Activated T-helper 1 cell treated with anti-CD3 and anti-CD28 coated beads, Interleukin-12 subunit alpha, Interleukin-12 subunit beta, Interleukin-2, Interleukin-4 antibody, amounts not matched to agents 30 ng/mL and 10 ng/mL and 1 ng/mL, durations not matched to agents 14 hours and 24 hours and 36 hours (primary cell): ENCODE measurements at regions not wholly inside any gene's neighbourhood (a gene's known extent, or its start where the extent isn't known, plus 50 kb on each side); places are given as distances from the start of the nearest gene placed in this dataset.
"Not testable (repeated sequence)": the region's sequence is repeated elsewhere in the genome, so short reads cannot be mapped to it uniquely, and the experiment has no call there.

Experiments
- DNase-seq: peaks from one replicate; pipeline ENCODE4 v3.0.0; 2021; ENCODE audit warnings: low spot score
- H3K27ac Mint-ChIP-seq: one replicate; pipeline ENCODE4 v1.8.0; 2021; ENCODE audit warnings: mild to moderate bottlenecking, mixed read lengths
- H3K27me3 Mint-ChIP-seq: one replicate; pipeline ENCODE4 v1.8.0; 2022; ENCODE audit warnings: mild to moderate bottlenecking, moderate library complexity, mixed read lengths; ENCODE audit not compliant: insufficient read depth
- H3K36me3 Mint-ChIP-seq: one replicate; pipeline ENCODE4 v1.8.0; 2021; ENCODE audit warnings: low read depth, mixed read lengths
- H3K4me1 Mint-ChIP-seq: one replicate; pipeline ENCODE4 v1.8.0; 2021; ENCODE audit warnings: low read depth, mixed read lengths
- H3K4me3 Mint-ChIP-seq: one replicate; pipeline ENCODE4 v1.8.0; 2021; ENCODE audit warnings: mild to moderate bottlenecking, moderate library complexity, mixed read lengths
- H3K9me3 Mint-ChIP-seq: one replicate; pipeline ENCODE4 v1.8.0; 2021; ENCODE audit warnings: mixed read lengths
- intact Hi-C: fragments of 100-400 bp; cut with micrococcal nuclease; formaldehyde crosslinking; loops from one replicate; pipeline ENCODE4 v1.15.1; 2024

DNA sequence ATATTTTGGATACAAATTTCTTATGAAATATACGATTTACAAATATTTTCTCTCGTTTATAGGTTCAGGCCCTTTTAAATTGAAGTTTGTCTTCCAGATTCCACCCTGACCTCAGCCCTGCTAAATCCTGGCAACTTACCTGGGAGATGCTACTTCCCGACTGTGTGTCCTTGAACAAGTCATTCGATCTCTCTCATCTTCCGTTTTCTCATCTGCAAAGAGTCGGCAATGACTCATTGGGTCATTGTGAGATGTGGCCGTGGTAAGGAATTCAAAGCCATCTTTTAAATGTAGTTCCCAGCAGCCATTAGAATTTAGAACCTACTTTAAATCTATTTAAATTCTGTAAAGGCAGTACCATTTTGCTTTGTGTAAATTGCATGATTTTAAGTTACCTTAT, 72.5 kb downstream of the LHX2 start:
- no peak overlapping the region for H3K27ac Mint-ChIP-seq
- no peak overlapping the region for H3K4me3 Mint-ChIP-seq
- intact Hi-C loops = no loop called here
- H3K27me3 Mint-ChIP-seq = peaks cover 7% of the 10 kb centered on the region
- H3K9me3 Mint-ChIP-seq = peaks cover 11% of the 10 kb centered on the region
- DNase-seq = no peak
- no peaks in the 10 kb centered on the region for H3K36me3 Mint-ChIP-seq
- H3K4me1 Mint-ChIP-seq = no peaks in the 10 kb centered on the region

- no peak overlapping the region for H3K27ac Mint-ChIP-seq
- intact Hi-C loops = no loop called here
- H3K4me3 Mint-ChIP-seq = no peak overlapping the region
- H3K4me1 Mint-ChIP-seq = no peaks in the 10 kb centered on the region
- no peaks in the 10 kb centered on the region for H3K36me3 Mint-ChIP-seq
- peaks cover 7% of the 10 kb centered on the region for H3K27me3 Mint-ChIP-seq
- H3K9me3 Mint-ChIP-seq = peaks cover 11% of the 10 kb centered on the region
- no peak for DNase-seq
Measured at GRCh38 chr9:124087226-124087625, 75.7 kb downstream of the LHX2 start.

DNA sequence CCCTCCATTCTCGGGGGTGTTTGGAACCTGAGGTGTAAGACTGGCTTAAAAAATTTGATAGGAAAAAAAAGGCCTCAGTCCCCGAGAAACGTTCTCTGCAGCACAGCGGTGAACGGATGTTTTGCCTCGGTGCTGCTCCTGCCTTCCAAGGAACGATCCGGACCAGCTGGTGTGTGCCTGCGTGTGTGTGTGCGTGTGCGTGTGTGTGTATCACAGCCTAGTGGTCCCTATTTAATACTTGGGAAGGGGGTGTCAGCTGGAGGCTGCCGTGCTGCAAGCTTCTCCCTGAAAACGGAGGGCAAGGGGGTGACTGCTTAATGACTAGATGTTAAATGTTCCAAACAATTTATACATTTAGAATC, 76.9 kb downstream of the LHX2 start:
- peaks cover 7% of the 10 kb centered on the region for H3K27me3 Mint-ChIP-seq
- no peak for DNase-seq
- no peak overlapping the region for H3K27ac Mint-ChIP-seq
- H3K9me3 Mint-ChIP-seq = peaks cover 11% of the 10 kb centered on the region
- H3K36me3 Mint-ChIP-seq = no peaks in the 10 kb centered on the region
- H3K4me3 Mint-ChIP-seq = no peak overlapping the region
- intact Hi-C loops = no loop called here
- no peaks in the 10 kb centered on the region for H3K4me1 Mint-ChIP-seq

DNA sequence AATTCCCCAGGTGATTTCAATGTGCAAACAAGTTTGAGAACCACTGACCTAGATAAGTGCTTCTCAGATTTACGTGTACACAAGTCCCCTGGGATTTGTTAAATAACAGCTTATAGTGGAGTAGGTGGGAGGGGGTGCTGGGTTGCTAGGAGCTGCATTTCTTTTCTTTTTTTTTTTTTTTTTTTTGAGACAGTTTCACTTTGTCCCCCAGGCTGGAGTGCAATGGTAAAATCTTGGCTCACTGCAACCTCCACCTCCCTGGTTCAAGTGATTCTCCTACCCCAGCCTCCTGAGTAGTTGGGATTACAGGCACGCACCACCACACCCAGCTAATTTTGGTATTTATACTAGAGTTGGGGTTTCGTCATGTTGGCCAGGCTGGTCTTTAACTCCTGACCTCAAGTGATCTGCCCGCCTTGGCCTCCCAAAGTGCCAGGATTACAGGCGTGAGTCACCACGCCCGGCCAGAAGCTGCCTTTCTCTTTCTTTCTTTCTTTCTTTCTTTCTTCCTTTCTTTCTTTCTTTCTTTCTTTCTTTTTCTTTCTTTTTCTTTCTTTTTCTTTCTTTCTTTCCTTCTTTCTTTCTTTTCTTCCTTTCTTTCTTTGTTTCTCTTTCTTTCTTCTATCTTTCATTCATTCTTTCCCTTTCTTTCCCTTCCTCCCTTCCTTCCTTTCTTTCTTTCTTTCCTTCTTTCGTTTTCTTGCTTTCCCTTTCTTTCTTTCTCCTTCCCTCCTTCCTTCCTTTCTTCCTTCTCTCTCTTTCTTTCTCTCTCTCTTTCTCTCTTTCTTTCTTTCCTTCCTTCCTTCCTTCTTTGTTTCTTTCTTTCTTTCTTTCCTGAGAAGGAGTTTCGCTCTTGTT, 78.3 kb downstream of the LHX2 start:
- H3K4me3 Mint-ChIP-seq, intact Hi-C loops, H3K27ac Mint-ChIP-seq, H3K36me3 Mint-ChIP-seq, H3K4me1 Mint-ChIP-seq, H3K27me3 Mint-ChIP-seq, DNase-seq: not testable (repeated sequence)
- peaks cover 11% of the 10 kb centered on the region for H3K9me3 Mint-ChIP-seq

DNA sequence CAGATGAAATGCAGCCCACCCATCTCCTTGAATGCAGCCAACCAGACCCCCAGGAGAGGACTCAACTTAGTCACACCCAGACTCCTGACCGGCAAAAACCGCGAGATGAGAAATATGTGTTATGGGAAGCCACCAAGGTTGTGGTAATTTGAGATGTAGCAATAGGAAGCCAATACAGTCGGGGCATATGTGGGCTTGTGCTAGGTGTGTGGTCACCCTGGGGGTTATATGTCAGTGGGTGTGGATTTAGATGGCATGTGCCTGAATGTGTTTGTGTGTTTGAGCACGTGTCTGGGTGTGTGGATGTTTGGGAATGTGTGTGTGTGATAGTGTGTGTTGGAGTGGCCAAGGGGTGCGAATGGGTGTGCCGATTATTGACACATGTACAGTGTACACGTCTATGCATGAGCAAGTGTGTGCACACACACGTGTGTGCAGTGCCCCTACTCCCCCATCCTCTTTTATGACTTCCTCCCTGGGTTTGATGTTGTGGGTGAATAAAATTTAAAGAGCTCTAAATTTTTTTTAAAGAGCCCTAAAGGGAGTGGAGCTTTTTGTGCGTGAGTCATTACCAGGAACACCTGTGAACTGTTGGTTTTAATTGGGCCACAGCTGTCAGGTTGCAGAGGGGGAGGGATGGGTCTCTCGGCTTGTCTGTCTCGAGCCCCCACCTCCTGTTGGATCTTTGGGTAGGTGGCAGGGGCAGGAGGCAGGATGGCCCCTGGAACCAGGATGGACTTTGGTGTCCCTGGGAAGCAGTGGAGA, 86.8 kb downstream of the LHX2 start:
- no peaks in the 10 kb centered on the region for H3K4me1 Mint-ChIP-seq

DNA sequence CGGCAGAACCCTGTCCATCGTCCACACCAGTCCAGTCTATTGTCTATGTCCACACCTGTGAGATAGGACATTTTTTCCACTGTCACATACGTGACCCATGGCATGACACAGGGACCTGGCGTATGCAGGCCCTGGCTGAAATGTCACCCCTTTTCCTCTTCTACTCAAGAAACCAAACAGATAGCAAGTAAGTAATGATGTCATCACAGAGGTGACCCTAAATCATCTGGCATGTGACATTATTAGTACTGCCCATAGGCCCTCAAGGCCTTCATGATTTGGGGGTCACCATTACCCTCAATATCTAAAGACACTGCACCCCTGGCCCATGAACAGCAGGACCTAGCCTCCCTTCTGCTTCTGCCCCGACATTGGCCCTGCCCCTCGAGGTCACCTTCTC, 88.3 kb downstream of the LHX2 start:
- no peak overlapping the region for H3K4me3 Mint-ChIP-seq
- H3K4me1 Mint-ChIP-seq = no peaks in the 10 kb centered on the region
- no peaks in the 10 kb centered on the region for H3K36me3 Mint-ChIP-seq
- DNase-seq = no peak
- intact Hi-C loops = no loop called here
- H3K27ac Mint-ChIP-seq = no peak overlapping the region
- H3K27me3 Mint-ChIP-seq = peaks cover 5% of the 10 kb centered on the region
- H3K9me3 Mint-ChIP-seq = no peaks in the 10 kb centered on the region

More for the DNA sequence above, 86.8 kb downstream of the LHX2 start:
- Mint-ChIP-seq H3K27ac (no peak overlapping the region), H3K4me3 (no peak overlapping the region), H3K27me3 (peaks cover 5% of the 10 kb centered on the region), H3K36me3 (no peaks in the 10 kb centered on the region), H3K9me3 (no peaks in the 10 kb centered on the region)
- intact Hi-C loops = no loop called here
- no peak for DNase-seq

- no peaks in the 10 kb centered on the region for H3K4me1 Mint-ChIP-seq
- no peaks in the 10 kb centered on the region for H3K9me3 Mint-ChIP-seq
- no peaks in the 10 kb centered on the region for H3K36me3 Mint-ChIP-seq
- H3K4me3 Mint-ChIP-seq = no peak overlapping the region
- H3K27ac Mint-ChIP-seq = no peak overlapping the region
- DNase-seq = no peak
- peaks cover 5% of the 10 kb centered on the region for H3K27me3 Mint-ChIP-seq
- intact Hi-C loops = no loop called here
Measured at GRCh38 chr9:124101215-124101968, 89.8 kb downstream of the LHX2 start.

DNA sequence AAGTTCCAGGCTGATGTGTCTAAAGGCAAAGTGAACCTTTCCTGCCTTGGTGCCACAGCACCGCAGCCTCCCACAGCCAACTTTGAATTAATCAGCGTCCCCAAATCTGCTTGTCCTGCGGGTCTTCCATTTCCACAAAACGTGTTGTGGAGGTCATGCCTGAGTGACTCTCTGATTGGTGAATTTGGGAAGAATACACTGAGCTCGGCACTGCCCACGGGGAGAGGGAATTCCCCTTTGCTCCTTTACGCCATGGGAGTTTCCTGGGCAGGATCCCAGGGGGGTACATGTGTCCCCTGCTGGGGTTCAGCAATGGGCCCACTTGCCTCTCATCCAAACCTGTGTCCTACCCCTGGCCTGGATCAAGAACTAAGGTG, 90.4 kb downstream of the LHX2 start:
- no peaks in the 10 kb centered on the region for H3K4me1 Mint-ChIP-seq
- peaks cover 5% of the 10 kb centered on the region for H3K27me3 Mint-ChIP-seq
- H3K36me3 Mint-ChIP-seq = no peaks in the 10 kb centered on the region
- H3K9me3 Mint-ChIP-seq = no peaks in the 10 kb centered on the region
- DNase-seq = no peak
- H3K27ac Mint-ChIP-seq = no peak overlapping the region
- intact Hi-C loops = no loop called here
- no peak overlapping the region for H3K4me3 Mint-ChIP-seq

DNA sequence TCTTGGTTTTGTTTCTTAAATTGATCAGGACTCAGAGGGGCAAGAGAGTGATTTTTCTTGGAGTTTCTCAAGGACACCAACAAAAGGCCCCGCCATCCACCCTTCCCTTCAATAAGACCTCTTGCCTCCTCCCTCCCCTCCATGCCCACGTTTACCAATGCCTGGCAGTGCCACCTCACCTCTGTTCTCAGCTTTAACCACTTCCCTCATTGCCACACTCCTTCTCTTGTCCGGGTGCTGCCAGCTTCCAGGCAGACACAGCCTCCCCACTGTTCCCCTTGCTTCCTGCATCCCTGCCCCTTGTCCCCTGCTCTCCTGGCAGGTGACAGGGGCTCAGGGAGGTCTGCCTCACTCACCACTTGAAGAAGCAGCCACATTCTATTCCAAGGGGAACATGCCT, 90.8 kb downstream of the LHX2 start:
- Mint-ChIP-seq H3K4me3 (no peak overlapping the region), H3K27me3 (peaks cover 5% of the 10 kb centered on the region), H3K27ac (no peak overlapping the region), H3K4me1 (no peaks in the 10 kb centered on the region), H3K36me3 (no peaks in the 10 kb centered on the region), H3K9me3 (no peaks in the 10 kb centered on the region)
- intact Hi-C loops = no loop called here
- no peak for DNase-seq

DNA sequence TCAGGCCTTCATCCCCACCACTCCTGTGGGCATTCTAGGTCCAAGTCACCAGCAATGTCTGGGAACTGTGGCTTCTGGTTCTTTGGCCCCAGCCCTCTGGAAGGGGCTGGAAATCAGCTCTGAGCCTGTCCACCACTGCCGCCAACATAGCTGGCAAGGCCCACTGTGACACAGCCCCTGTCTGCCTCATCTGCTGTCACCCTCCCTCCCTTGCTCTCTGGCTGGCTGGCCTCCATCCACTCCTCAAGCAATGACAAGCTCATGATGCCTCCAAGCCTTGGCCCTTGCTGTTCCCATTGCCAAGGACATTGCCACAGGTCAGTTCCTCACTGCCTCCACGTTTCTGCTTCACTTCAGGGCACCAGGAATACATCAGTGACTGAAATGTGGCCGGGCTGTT, 93.7 kb downstream of the LHX2 start:
- Mint-ChIP-seq H3K27me3 (peaks cover 5% of the 10 kb centered on the region), H3K9me3 (no peaks in the 10 kb centered on the region), H3K27ac (no peak overlapping the region), H3K4me1 (no peaks in the 10 kb centered on the region), H3K36me3 (no peaks in the 10 kb centered on the region), H3K4me3 (no peak overlapping the region)
- no peak for DNase-seq
- intact Hi-C loops = no loop called here

DNA sequence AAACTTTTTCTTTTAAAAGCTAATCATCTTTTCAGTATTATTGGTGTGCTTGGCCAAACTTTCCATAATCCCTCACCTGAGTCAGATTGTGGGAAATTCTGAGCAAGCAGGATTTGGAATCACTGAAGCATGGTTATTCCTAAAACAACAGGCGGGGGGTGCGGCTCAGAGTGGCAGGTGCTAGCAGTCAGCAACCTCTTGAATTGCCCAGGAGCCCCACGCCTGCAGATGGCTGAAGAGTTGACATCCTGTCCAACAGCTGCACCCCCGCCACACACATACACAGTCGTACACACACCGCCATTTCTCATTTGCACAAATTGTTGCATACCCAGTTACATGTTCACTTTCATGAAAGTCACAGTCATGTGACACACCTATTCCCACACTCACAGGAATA, 96.6 kb downstream of the LHX2 start:
- H3K4me3 Mint-ChIP-seq = no peak overlapping the region
- H3K4me1 Mint-ChIP-seq = no peaks in the 10 kb centered on the region
- no peaks in the 10 kb centered on the region for H3K9me3 Mint-ChIP-seq
- no peak for DNase-seq
- intact Hi-C loops = no loop called here
- H3K36me3 Mint-ChIP-seq = no peaks in the 10 kb centered on the region
- H3K27me3 Mint-ChIP-seq = peaks cover 2% of the 10 kb centered on the region
- no peak overlapping the region for H3K27ac Mint-ChIP-seq

GRCh38 chr9:124110307-124110915, 98.8 kb downstream of the LHX2 start:
- intact Hi-C loops = no loop called here
- no peaks in the 10 kb centered on the region for H3K36me3 Mint-ChIP-seq
- H3K4me1 Mint-ChIP-seq = no peaks in the 10 kb centered on the region

More at GRCh38 chr9:124110307-124110915, 98.8 kb downstream of the LHX2 start:
- Mint-ChIP-seq H3K4me3 (no peak overlapping the region), H3K9me3 (no peaks in the 10 kb centered on the region), H3K27me3 (no peaks in the 10 kb centered on the region), H3K27ac (no peak overlapping the region)
- peak; percentile 26 for DNase-seq
